ENCODE measurements at regions not wholly inside any gene's neighbourhood (a gene's known extent, or its start where the extent isn't known, plus 50 kb on each side); places are given as distances from the start of the nearest gene placed in this dataset.
A peak's percentile ranks its signal among the peaks of the same experiment; 100 is the strongest.

GRCh38 chr11:19558189-19558986 lies 154.2 kb upstream of the NAV2 start:
- DNase-seq = no peak

DNA sequence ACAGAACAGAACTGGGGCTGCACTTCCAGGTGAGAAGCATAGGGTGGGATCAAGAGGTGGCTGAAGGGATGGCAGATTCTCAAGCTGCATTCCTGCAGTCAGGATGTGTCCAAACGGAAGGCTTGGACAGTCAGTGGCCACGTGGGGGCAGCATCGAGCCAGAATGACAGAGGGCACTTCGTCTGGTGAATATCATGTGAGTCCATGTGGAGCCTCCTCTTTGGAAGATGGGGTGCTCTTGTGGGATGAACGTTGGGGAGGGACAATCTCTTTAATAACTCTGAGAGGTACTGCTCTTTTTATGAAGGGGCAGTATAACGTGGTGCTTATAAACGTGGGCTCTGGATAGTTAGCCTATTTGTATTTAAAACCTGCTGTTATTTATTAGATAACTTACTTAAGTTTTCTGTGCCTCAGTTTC lies 154.9 kb upstream of the NAV2 start:
- peak; percentile 73 for DNase-seq

DNA sequence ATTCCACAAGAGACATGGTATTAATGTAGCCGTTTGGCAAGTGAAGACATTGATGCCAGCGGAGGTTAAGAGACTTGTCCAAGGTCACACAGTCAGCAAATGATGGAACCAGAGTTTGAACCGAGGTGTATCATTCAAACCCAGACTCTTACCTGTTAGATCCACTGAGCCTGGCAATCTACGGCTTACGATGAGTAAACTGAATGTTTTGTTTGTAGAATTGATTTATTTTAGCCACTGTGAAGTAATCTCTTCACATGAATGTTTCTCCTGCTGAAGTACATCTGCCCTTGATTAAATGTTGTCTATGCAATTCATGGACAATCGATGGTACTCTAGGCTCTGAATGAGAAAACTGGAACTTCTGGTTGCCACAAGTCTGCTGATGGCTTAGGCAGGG lies 155.5 kb upstream of the NAV2 start:
- no peak for DNase-seq

DNA sequence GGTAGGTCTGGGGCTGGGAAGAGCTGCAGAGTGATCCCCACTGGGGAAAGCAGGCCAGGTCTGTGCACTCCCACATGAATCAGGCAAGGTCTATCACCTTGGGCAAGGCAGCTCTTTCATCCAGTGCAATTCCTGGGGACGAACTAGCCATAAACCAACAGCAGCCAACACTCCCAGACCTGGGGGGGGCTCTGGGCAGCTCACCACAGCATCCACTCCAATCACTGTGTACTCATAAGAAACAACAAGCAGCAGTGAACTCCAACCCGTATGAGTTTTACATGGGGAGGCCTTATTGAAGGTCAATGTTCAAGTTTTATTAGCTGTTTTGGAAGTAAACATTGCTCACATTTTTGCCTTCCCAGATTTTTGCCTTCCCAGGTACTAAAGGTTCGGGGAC lies 157.4 kb upstream of the NAV2 start:
- no peak for DNase-seq

- peak; percentile 73 for DNase-seq
Observed at GRCh38 chr11:19553683-19554333, 158.8 kb upstream of the NAV2 start.

- DNase-seq = no peak
Observed at GRCh38 chr11:19552656-19553260, 159.9 kb upstream of the NAV2 start.

- no peak for DNase-seq
Observed at GRCh38 chr11:19552161-19552560, 160.5 kb upstream of the NAV2 start.

DNA sequence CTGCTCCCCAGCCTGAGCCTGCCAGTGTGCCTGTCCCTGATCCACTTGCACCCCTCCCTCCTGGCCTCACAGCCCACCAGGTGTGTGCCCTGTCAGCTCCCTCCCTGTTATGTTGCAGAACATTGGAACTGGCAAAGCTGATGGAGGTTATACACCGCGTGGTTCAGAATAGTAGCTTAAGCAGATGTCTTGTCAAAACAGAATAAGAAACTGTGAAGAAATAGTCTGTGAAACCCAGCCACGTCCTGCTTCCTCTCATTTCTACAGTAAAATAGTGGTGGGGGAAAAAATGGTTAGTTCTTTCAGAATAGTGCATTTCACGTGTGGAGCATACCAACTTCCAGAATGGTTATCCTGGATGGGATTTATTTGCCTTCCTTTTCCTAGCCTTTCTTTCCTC lies 161.2 kb upstream of the NAV2 start:
- no peak for DNase-seq

- DNase-seq = no peak
Observed at GRCh38 chr11:19547044-19547443, 165.6 kb upstream of the NAV2 start.

- no peak for DNase-seq
Observed at GRCh38 chr11:19546325-19546724, 166.3 kb upstream of the NAV2 start.

GRCh38 chr11:19541521-19542049 lies 171.1 kb upstream of the NAV2 start:
- DNase-seq = no peak

DNA sequence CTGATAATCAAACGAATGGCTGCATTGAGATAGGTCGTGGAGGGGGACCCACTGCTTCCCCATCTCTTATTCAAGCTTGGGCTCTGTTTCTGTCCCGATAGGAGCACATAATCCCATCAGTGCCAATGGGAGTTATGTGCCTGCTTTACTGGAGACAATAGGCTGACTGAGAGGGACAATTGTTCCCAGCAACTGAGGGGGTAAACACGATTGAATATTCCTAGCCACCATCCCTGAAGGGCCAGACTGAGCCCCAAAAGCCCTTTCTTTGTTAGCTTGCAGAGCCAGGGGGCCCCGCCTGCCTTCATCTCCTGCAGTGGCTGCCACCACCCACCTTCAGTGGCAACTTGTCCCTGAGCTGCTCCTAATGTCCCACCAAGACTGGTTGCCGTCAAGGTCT lies 172.8 kb upstream of the NAV2 start:
- DNase-seq = no peak

- DNase-seq = no peak
Observed at GRCh38 chr11:19537803-19538453, 174.7 kb upstream of the NAV2 start.

DNA sequence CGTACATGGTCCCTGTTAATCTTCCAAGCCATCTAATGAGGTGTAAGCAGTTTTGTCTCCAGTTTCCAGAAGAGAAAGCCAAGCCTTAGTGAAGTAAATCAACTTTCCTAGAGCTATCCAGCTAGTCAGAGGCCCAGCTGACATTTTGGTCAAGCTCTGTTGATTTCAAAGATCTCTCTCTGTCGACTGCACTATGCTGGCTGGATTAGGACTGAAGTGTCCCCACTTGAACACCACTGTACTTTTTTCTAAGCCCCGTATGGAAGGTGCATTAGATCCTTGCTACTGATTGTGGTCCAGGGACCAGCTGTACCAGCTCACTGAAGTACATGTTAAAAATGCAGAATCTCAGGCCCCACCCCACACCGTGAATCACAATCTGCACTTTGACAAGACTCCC lies 176.5 kb upstream of the NAV2 start:
- no peak for DNase-seq

- no peak for DNase-seq
Observed at GRCh38 chr11:19530505-19530904, 182.1 kb upstream of the NAV2 start.

DNA sequence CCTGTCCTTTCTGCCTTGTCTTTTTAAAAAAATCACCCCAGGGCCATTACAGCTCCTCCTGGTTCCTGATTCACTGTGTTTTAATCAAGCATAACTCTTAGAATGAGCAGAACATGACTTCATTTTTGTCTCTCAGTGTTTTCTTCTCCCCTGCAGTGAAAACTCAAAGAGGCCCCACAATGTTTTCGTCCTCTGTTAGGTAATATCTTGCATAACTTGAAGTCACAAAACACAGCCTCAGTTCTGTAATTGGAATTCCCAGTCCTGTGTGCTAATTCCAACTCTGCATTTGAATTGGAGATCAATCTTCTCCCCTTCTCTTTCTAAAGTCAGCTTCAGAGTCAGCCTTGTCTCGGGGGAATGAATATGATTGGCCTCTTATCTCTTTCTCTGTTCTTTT lies 186.5 kb upstream of the NAV2 start:
- DNase-seq = no peak

- no peak for DNase-seq
Observed at GRCh38 chr11:19525714-19526113, 186.9 kb upstream of the NAV2 start.

GRCh38 chr11:19525276-19525675 lies 187.4 kb upstream of the NAV2 start:
- no peak for DNase-seq

DNA sequence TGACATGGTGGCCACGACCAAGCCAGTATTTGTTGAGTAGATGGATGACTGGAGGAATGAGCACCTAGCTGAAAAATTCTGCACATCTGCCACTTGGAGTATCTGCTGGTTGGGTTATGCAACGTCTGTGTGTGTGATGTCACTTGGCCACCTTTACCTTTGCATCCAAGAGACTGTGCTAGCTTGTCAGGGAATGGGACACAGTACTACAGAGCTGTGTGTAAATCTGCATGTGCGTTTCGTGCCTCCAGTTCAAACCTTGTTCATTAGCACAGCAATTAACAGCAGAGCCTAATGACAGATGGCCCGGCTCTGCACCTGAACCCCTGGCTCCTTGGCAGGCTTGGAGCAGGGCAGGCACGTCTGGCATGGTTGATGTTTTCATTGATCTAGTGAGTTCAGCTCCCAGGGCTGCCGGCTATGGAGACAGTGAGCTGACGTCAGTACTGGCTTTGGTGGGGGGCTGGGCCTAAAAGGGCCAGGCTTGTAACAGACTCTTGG lies 188.4 kb upstream of the NAV2 start:
- DNase-seq = no peak

DNA sequence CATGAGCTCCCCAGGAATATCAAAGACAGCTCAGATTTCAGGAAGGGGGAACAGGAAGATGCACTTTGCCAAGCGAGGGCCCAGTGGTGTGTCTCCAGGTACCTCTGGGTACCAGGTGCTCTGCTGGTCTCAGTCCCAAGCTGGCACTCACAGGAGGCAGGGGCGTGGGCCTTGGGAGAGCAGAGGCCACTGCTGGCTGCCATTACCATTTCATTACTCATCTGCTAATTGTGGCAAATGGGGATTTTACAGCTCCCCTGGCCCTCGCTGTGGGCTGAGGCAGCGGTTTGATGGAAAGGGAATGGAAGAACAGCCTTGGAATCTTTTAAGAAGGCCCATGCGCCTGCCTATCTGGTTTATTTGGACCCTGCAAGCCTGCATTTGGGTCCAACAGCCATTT lies 192.0 kb upstream of the NAV2 start:
- DNase-seq = no peak

DNA sequence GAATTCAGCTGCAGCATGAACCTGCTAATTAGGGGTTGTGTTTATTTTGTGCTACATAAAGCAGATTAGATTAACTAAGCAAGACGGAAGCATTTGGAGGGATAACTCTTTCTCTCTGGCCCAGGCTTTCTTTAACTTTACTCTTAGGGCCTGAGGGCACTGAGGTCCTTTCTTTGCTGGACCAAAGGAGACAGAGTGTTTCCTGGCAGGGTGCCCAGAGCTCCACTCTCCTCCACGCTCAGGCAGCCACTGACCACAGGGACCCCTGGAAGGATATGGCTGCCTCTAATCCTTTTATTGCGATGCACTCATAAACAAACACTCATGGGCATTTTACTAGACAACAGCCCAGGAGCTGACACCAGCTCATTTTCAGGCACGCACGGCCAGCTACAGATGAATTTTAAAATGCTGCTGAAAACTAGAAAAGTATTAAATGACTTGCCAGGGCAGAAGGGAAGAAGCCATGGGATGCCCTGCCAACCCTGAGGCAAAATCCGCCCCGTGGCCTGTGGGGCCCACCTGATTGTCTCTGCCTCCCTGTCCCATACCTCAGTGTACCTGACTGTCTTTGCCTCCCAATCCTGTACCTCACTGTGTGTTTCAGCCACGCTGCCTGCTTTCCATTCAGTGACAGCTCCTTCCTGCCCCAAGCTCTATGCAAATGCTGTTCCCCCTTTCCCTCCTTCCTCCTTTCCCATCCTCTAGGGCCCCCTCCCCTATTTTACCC lies 192.6 kb upstream of the NAV2 start:
- DNase-seq = no peak

GRCh38 chr11:19519353-19519752 lies 193.3 kb upstream of the NAV2 start:
- DNase-seq = no peak

- DNase-seq = no peak
Observed at GRCh38 chr11:19513253-19513652, 199.4 kb upstream of the NAV2 start.
